ENCODE measurements at regions not wholly inside any gene's neighbourhood (a gene's known extent, or its start where the extent isn't known, plus 50 kb on each side); places are given as distances from the start of the nearest gene placed in this dataset.

DNA sequence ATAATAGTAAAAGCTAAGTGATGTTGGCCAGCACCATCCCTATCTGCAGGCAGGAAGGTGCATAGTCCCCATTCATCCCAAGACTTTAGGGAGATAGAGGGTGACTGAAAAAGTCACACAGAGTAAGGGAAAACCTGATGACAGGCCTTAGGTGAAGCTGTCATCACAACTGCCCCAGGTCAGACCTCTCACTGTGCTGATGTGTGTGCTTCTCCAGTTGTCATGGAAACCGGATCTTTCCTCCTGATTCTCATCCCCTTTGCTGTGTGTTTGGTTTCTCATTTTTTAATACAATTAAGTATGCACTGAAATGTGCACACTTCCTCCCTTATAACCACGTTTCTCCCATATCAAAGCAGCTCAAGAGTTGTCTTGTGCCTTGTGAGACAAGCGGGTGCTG is 135.1 kb upstream of the ANKFN1 start:
- DNase-seq (ENCODE audit: low read depth), result no peak
- no peak overlapping the region for H3K4me3 ChIP-seq (ENCODE audit: low read depth, low read length)
- TF ChIP-seq, protein P1, sequence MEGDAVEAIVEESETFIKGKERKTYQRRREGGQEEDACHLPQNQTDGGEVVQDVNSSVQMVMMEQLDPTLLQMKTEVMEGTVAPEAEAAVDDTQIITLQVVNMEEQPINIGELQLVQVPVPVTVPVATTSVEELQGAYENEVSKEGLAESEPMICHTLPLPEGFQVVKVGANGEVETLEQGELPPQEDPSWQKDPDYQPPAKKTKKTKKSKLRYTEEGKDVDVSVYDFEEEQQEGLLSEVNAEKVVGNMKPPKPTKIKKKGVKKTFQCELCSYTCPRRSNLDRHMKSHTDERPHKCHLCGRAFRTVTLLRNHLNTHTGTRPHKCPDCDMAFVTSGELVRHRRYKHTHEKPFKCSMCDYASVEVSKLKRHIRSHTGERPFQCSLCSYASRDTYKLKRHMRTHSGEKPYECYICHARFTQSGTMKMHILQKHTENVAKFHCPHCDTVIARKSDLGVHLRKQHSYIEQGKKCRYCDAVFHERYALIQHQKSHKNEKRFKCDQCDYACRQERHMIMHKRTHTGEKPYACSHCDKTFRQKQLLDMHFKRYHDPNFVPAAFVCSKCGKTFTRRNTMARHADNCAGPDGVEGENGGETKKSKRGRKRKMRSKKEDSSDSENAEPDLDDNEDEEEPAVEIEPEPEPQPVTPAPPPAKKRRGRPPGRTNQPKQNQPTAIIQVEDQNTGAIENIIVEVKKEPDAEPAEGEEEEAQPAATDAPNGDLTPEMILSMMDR (IDR thresholded peaks at IDR 0.05; ENCODE audit: control insufficient read depth, extremely low read depth, insufficient read depth), result no peak

DNA sequence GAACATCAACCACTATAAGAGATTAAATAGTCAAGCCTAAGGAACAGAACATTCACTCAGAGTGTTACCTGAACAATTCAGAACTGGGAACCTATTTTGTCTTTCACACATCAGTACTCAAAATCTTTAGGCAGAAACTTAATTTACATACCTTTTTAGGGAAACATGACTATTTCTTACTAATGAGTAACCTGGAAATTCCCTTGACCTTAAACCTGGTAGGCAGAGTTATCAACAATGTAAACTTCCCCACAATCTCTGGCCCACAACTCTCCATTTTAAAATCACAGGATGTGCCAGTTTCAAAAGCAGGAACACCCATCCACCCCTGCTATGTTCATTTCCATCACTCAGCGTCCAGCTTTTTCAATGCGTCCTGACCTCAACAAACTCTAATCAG is 132.9 kb upstream of the ANKFN1 start:
- TF ChIP-seq, protein P1 (IDR thresholded peaks at IDR 0.05; ENCODE audit: control insufficient read depth, extremely low read depth, insufficient read depth), result no peak
- no peak for DNase-seq (ENCODE audit: low read depth)
- H3K4me3 ChIP-seq (ENCODE audit: low read depth, low read length), result no peak overlapping the region

DNA sequence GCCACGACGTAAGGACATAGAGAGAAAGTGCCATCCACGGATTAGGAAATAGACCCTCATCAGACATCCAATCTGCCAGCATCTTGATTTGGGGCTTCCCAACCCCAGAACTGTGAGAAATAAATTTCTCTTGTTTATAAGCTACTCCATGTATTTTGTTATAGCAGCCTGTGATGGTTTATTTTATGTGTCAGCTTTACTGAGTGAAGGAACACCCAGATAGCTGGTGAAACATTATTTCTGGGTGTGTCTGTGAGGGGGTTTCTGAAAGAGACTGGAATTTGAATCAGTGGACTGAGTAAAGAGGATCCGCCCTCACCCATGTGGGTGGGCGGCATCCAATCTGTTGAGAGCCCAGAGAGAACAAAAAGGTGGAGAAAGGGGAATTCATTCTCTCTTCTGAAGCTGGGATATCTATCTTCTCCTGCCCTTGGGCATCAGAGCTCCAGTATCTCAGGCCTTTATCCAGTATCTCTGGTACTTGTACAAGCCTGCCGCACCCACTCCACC is 131.5 kb upstream of the ANKFN1 start:
- no peak for DNase-seq (ENCODE audit: low read depth)
- no peak overlapping the region for H3K4me3 ChIP-seq (ENCODE audit: low read depth, low read length)
- TF ChIP-seq, protein P1 (IDR thresholded peaks at IDR 0.05; ENCODE audit: control insufficient read depth, extremely low read depth, insufficient read depth), result no peak

DNA sequence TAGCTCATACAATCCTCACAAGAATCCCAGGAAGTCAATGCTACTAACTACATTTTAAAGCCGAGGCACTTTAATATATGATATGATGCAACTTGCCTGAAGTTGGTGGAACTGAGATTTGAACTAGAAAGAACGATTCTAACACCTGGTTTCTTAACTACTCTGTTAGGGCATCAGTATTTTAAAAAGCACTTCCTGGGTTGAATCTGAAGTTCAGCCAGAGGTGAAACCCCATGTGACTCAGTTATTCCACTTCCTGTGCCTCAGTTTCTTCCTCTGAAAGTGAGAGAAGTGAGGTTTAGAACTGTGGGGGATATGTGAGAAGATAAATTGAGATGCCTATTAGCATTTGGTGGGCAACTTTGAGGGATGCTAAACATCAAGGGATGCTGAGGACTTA is 129.4 kb upstream of the ANKFN1 start:
- no peak for DNase-seq (ENCODE audit: low read depth)
- H3K4me3 ChIP-seq (ENCODE audit: low read depth, low read length), result no peak overlapping the region
- TF ChIP-seq, protein P1 (IDR thresholded peaks at IDR 0.05; ENCODE audit: control insufficient read depth, extremely low read depth, insufficient read depth), result no peak

DNA sequence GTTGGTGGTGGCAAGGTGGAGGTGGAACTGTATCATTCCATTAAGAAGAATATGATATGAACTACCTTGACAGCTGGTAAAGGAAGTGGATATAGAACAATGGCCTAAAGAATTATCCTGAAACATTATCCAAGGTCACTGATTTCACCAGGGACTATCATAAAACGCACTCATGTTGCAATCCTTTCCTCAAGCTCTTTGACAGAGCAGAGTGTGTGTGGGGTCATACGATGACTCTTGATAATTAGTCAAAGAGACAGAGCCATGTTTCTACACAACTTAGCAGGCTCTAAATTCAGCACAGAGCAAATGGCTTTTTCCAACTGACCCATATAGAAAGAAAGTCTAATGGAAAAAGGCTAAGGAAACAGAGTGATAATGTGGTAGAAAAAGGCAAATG is 126.4 kb upstream of the ANKFN1 start:
- H3K4me3 ChIP-seq (ENCODE audit: low read depth, low read length), result no peak overlapping the region
- no peak for DNase-seq (ENCODE audit: low read depth)
- TF ChIP-seq, protein P1 (IDR thresholded peaks at IDR 0.05; ENCODE audit: control insufficient read depth, extremely low read depth, insufficient read depth), result no peak

DNA sequence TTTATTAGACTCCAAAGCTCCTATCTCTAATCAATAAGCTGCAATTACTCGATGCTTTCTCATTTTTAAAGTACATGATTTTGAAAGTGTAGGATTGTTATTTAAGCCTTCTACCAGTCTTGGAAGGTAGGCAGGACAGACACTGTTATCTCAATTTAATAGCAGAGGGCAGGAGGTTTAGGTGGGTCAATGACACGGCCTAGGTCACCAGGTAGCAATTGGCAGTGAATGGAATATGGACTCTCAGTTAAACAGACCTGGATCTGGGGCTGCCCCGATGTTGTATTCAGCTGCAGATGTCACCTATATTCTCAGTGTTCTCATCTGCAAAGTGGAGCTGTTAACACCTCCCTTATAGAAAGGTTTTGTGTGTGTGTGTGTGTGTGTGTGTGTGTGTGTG is 124.4 kb upstream of the ANKFN1 start:
- TF ChIP-seq, protein P1 (IDR thresholded peaks at IDR 0.05; ENCODE audit: control insufficient read depth, extremely low read depth, insufficient read depth), result no peak
- H3K4me3 ChIP-seq (ENCODE audit: low read depth, low read length), result no peak overlapping the region
- DNase-seq (ENCODE audit: low read depth), result no peak

DNA sequence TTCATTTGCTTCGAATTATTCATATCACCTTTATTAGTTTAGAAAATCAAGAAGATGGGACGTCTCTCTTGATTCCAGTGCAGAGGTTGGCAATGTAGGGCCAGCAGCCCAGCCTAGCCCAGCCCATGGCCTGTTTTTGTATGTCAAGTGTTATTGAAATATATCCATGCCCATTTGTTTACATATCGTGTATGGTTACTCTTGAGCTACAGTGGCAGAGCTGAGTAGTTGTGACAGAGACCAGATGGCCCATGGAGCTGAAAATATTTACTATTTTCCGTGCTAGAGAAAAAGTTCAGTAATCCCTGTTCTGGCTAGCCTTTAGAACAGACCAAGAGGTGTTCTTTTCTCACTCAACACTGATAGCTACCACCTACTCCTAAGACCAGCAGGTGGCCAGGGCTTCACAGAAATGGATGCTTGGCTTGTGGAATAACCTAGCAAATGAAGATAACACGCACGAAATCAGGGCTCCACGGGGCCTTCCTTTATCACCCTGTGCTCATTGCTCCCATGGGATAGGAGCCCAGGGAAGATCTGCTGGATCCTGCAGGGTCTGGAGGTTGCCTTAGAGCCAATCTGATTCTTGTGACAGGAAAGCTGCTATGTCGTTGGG is 123.2 kb upstream of the ANKFN1 start:
- H3K4me3 ChIP-seq (ENCODE audit: low read depth, low read length), result no peak overlapping the region
- no peak for DNase-seq (ENCODE audit: low read depth)
- TF ChIP-seq, protein P1 (IDR thresholded peaks at IDR 0.05; ENCODE audit: control insufficient read depth, extremely low read depth, insufficient read depth), result no peak
